ENCODE measurements at regions not wholly inside any gene's neighbourhood (a gene's known extent, or its start where the extent isn't known, plus 50 kb on each side); places are given as distances from the start of the nearest gene placed in this dataset.

- no peak for TF ChIP-seq CTCF (IDR thresholded peaks at IDR 0.05)
- no peak for TF ChIP-seq POLR2A (IDR thresholded peaks at IDR 0.05)
- no peak for TF ChIP-seq POLR2AphosphoS5 (IDR thresholded peaks at IDR 0.05)
Measured at GRCh38 chr7:121473645-121474300, 77.7 kb upstream of the FAM3C start.

Data from breast epithelium (tissue), 3 donors.